Lower leg skin (tissue), 3 donors: ENCODE measurements at regions not wholly inside any gene's neighbourhood (a gene's known extent, or its start where the extent isn't known, plus 50 kb on each side); places are given as distances from the start of the nearest gene placed in this dataset.
"Not testable (repeated sequence)": the region's sequence is repeated elsewhere in the genome, so short reads cannot be mapped to it uniquely, and the experiment has no call there.

Experiments
- CTCF ChIP-seq, 3 donors: fragments of 450-650 bp; IDR thresholded peaks; one replicate each; pipeline ENCODE4 v1.5.1; 2016; ENCODE audit warnings: antibody characterized with exemption in 3 of 3, mild to moderate bottlenecking in 3 of 3, moderate library complexity in 2 of 3
- POLR2A ChIP-seq, 2 donors: fragments of 450-650 bp; IDR thresholded peaks; one replicate each; pipeline ENCODE4 v1.6.1; 2016 to 2017; ENCODE audit warnings: antibody characterized with exemption in 2 of 2, mild to moderate bottlenecking in 1 of 2, moderate library complexity in 1 of 2

DNA sequence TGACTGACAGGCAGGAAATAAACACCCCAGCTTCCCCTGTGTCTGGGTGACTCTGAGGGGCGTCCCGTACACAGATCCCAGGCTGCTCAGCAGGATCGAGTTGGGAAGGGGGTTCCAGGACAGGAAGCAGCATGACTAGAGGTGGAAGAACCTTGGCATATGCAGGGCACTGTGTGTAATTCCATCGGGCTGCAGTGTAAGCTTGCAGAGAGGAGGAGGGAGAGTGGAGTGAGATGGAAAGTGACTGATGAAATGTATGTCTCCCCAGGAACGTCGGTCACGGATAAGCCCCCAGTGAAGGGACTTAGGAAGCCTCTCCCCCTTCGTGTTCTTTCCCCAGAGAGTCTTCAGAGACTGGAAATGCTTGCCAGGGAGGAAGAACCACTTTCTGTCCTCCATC is 198.4 kb upstream of the SULF2 start:
- TF ChIP-seq POLR2A, CTCF (IDR thresholded peaks at IDR 0.05): not testable (repeated sequence)
